NCI-H1436 (cell line): ENCODE measurements at regions not wholly inside any gene's neighbourhood (a gene's known extent, or its start where the extent isn't known, plus 50 kb on each side); places are given as distances from the start of the nearest gene placed in this dataset.

Source experiments
- DNase-seq: peaks from one replicate; lab custom pipeline; 2025; lab: John Stamatoyannopoulos, UW

- DNase-seq = no peak
These were observed 459.4 kb upstream of the JARID2 start for GRCh38 chr6:14786455-14786854.

- no peak for DNase-seq
These were observed 458.6 kb upstream of the JARID2 start for GRCh38 chr6:14787250-14787649.

GRCh38 chr6:14787677-14788076, 458.2 kb upstream of the JARID2 start:
- no peak for DNase-seq

GRCh38 chr6:14789996-14790395, 455.9 kb upstream of the JARID2 start:
- no peak for DNase-seq

GRCh38 chr6:14790976-14791375, 454.9 kb upstream of the JARID2 start:
- DNase-seq = no peak

GRCh38 chr6:14791526-14791925, 454.3 kb upstream of the JARID2 start:
- no peak for DNase-seq

GRCh38 chr6:14792118-14792955, 453.5 kb upstream of the JARID2 start:
- DNase-seq = no peak

- DNase-seq = no peak
These were observed 450.4 kb upstream of the JARID2 start for GRCh38 chr6:14795451-14795850.

- DNase-seq = peak; percentile 9
These were observed 448.7 kb upstream of the JARID2 start for GRCh38 chr6:14796974-14797762.

- no peak for DNase-seq
These were observed 447.8 kb upstream of the JARID2 start for GRCh38 chr6:14797875-14798593.

GRCh38 chr6:14798594-14798982, 447.3 kb upstream of the JARID2 start:
- no peak for DNase-seq

GRCh38 chr6:14798996-14799588, 446.8 kb upstream of the JARID2 start:
- no peak for DNase-seq

- peak; percentile 20 for DNase-seq
These were observed 445.9 kb upstream of the JARID2 start for GRCh38 chr6:14799928-14800327.

- no peak for DNase-seq
These were observed 443.2 kb upstream of the JARID2 start for GRCh38 chr6:14802514-14803160.

- DNase-seq = no peak
These were observed 441.7 kb upstream of the JARID2 start for GRCh38 chr6:14804001-14804784.

- DNase-seq = no peak
These were observed 441.1 kb upstream of the JARID2 start for GRCh38 chr6:14804785-14805210.

GRCh38 chr6:14806101-14806500, 439.8 kb upstream of the JARID2 start:
- DNase-seq = no peak

GRCh38 chr6:14807130-14807529, 438.7 kb upstream of the JARID2 start:
- DNase-seq = no peak

GRCh38 chr6:14807971-14808370, 437.9 kb upstream of the JARID2 start:
- no peak for DNase-seq

GRCh38 chr6:14810021-14810420, 435.8 kb upstream of the JARID2 start:
- DNase-seq = no peak
